ENCODE measurements at regions not wholly inside any gene's neighbourhood (a gene's known extent, or its start where the extent isn't known, plus 50 kb on each side); places are given as distances from the start of the nearest gene placed in this dataset.

DNA sequence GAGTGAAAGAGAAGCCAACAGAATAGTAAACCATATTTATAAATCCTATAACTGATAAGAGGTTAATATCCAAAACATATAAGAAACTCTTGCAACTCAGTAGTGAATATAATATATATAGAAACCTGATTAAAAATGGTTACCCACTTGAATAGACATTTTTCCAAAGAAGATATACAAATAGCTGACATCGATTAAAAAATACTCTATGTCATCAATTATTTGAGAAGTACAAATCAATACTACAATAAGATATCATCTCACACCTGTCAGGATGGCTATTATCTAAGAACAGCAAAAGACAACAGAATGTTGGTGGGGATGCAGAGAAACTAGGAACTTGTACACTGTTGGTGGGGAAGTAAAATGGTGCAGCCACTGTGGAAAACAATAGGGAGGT lies 254.4 kb downstream of the PPARGC1A start:
- Histone ChIP-seq H3K9ac (ENCODE audit: low read length) (no peak overlapping the region), H3K79me2 (ENCODE audit: insufficient read depth, low read length) (no peaks in the 10 kb centered on the region), H3K36me3 (ENCODE audit: low read length) (no peaks in the 10 kb centered on the region), H4K20me1 (ENCODE audit: low read depth, low read length) (no peaks in the 10 kb centered on the region), H3K27me3 (ENCODE audit: low read length) (no peaks in the 10 kb centered on the region), H3K9me3 (ENCODE audit: insufficient read depth, low read length) (no peaks in the 10 kb centered on the region), H3K9me2 (replicated peaks; ENCODE audit: insufficient read depth, low read length) (no peaks in the 10 kb centered on the region), H2AFZ (ENCODE audit: low read depth, low read length, severe bottlenecking) (no peak overlapping the region), H3K4me3 (ENCODE audit: insufficient read depth, low read length, poor library complexity, severe bottlenecking) (no peak overlapping the region), H3K4me2 (ENCODE audit: low read depth, low read length, poor library complexity, severe bottlenecking) (no peak overlapping the region), H3F3A (ENCODE audit: insufficient read depth) (no peaks in the 10 kb centered on the region), H3K27ac (ENCODE audit: low read depth, low read length) (no peak overlapping the region)
- TF ChIP-seq, protein P1, sequence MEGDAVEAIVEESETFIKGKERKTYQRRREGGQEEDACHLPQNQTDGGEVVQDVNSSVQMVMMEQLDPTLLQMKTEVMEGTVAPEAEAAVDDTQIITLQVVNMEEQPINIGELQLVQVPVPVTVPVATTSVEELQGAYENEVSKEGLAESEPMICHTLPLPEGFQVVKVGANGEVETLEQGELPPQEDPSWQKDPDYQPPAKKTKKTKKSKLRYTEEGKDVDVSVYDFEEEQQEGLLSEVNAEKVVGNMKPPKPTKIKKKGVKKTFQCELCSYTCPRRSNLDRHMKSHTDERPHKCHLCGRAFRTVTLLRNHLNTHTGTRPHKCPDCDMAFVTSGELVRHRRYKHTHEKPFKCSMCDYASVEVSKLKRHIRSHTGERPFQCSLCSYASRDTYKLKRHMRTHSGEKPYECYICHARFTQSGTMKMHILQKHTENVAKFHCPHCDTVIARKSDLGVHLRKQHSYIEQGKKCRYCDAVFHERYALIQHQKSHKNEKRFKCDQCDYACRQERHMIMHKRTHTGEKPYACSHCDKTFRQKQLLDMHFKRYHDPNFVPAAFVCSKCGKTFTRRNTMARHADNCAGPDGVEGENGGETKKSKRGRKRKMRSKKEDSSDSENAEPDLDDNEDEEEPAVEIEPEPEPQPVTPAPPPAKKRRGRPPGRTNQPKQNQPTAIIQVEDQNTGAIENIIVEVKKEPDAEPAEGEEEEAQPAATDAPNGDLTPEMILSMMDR (IDR thresholded peaks at IDR 0.05; ENCODE audit: insufficient read depth, low read length, poor library complexity, severe bottlenecking), result no peak
- TF ChIP-seq EZH2phosphoT487 (conservative IDR thresholded peaks at IDR 0.05; ENCODE audit: low read length), result no peak

DNA sequence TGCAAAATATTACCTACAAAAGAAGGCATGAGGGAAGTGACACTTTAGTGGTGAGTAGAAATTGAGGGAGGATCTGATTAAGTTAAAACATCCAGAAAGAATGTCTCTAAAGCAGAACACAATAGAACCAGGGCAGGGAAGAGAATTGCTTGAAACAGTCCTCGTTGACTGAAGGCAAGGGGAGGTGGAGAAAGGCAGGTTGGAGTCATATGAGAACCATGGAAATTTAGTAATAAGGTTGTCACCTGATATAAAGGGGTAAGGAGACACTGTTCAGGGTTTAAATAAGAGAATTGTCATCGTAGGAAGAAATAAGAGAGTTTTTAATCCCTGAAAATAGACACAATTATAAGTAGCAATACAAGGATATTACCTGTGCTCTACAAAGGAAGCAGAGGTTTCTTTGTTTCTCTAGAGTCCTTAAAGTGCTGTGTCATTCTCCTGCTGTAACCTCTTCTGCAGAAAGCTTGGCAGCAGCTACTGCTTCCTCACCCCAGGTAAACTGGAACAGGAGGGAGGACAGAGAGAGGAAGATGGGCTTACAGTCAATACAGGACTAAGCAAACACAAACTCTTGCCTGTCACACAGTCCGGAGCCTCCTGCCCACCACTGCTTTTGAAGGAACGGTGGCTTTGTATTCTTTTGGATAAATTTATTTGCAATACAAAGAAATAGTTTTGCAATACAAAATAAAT lies 258.4 kb downstream of the PPARGC1A start:
- H3K9me3 ChIP-seq (ENCODE audit: insufficient read depth, low read length), result no peaks in the 10 kb centered on the region
- no peak for TF ChIP-seq EZH2phosphoT487 (conservative IDR thresholded peaks at IDR 0.05; ENCODE audit: low read length)
- TF ChIP-seq, protein P1 (IDR thresholded peaks at IDR 0.05; ENCODE audit: insufficient read depth, low read length, poor library complexity, severe bottlenecking), result no peak
- no peak overlapping the region for H2AFZ ChIP-seq (ENCODE audit: low read depth, low read length, severe bottlenecking)
- H4K20me1 ChIP-seq (ENCODE audit: low read depth, low read length), result no peaks in the 10 kb centered on the region
- no peaks in the 10 kb centered on the region for H3K27me3 ChIP-seq (ENCODE audit: low read length)
- H3K4me2 ChIP-seq (ENCODE audit: low read depth, low read length, poor library complexity, severe bottlenecking), result no peak overlapping the region
- H3K4me3 ChIP-seq (ENCODE audit: insufficient read depth, low read length, poor library complexity, severe bottlenecking), result no peak overlapping the region
- no peaks in the 10 kb centered on the region for H3K9me2 ChIP-seq (replicated peaks; ENCODE audit: insufficient read depth, low read length)
- H3K36me3 ChIP-seq (ENCODE audit: low read length), result no peaks in the 10 kb centered on the region
- no peak overlapping the region for H3K27ac ChIP-seq (ENCODE audit: low read depth, low read length)
- H3F3A ChIP-seq (ENCODE audit: insufficient read depth), result no peaks in the 10 kb centered on the region
- no peak overlapping the region for H3K9ac ChIP-seq (ENCODE audit: low read length)
- no peaks in the 10 kb centered on the region for H3K79me2 ChIP-seq (ENCODE audit: insufficient read depth, low read length)

DNA sequence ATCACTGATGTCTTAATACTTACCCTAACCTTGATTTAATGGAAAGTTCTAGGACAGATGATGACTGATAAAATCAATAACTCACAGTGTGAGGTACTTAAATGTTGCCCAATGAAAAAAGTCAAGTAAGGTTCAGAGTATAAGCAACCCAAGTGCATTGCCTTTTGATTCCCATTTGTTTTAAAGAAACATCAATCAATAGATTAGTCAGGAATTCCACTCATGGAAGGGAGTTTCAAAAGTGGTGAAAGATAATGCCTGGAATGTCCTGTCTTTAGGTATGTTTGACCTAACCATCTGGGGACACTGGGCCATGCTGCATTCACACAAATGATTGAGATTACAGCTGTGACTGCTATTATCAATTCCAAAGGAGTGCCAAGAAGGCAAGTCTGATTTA lies 259.7 kb downstream of the PPARGC1A start:
- H3K4me2 ChIP-seq (ENCODE audit: low read depth, low read length, poor library complexity, severe bottlenecking), result no peak overlapping the region
- no peak overlapping the region for H3K27ac ChIP-seq (ENCODE audit: low read depth, low read length)
- no peaks in the 10 kb centered on the region for H3K9me3 ChIP-seq (ENCODE audit: insufficient read depth, low read length)
- H2AFZ ChIP-seq (ENCODE audit: low read depth, low read length, severe bottlenecking), result no peak overlapping the region
- no peak overlapping the region for H3K9ac ChIP-seq (ENCODE audit: low read length)
- H3K9me2 ChIP-seq (replicated peaks; ENCODE audit: insufficient read depth, low read length), result no peaks in the 10 kb centered on the region
- no peaks in the 10 kb centered on the region for H3K79me2 ChIP-seq (ENCODE audit: insufficient read depth, low read length)
- H3K27me3 ChIP-seq (ENCODE audit: low read length), result no peaks in the 10 kb centered on the region
- no peaks in the 10 kb centered on the region for H3K36me3 ChIP-seq (ENCODE audit: low read length)
- TF ChIP-seq, protein P1 (IDR thresholded peaks at IDR 0.05; ENCODE audit: insufficient read depth, low read length, poor library complexity, severe bottlenecking), result no peak
- TF ChIP-seq EZH2phosphoT487 (conservative IDR thresholded peaks at IDR 0.05; ENCODE audit: low read length), result no peak
- H3F3A ChIP-seq (ENCODE audit: insufficient read depth), result no peaks in the 10 kb centered on the region
- H3K4me3 ChIP-seq (ENCODE audit: insufficient read depth, low read length, poor library complexity, severe bottlenecking), result no peak overlapping the region
- H4K20me1 ChIP-seq (ENCODE audit: low read depth, low read length), result no peaks in the 10 kb centered on the region

Data from SU-DHL-6 (cell line).